Left ventricle myocardium inferior (tissue), 1 donor: ENCODE measurements at regions not wholly inside any gene's neighbourhood (a gene's known extent, or its start where the extent isn't known, plus 50 kb on each side); places are given as distances from the start of the nearest gene placed in this dataset.

Source experiments
- DNase-seq: peaks from one replicate; pipeline ENCODE4 v3.0.0-alpha.2; 2020
- H3K27ac ChIP-seq: fragments of 200-600 bp; replicated peaks from 2 replicates; pipeline ENCODE4 v1.8.0; 2021
- H3K27me3 ChIP-seq: fragments of 200-600 bp; 2 replicates; pipeline ENCODE4 v1.8.0; 2021; ENCODE audit warnings: low read depth
- H3K36me3 ChIP-seq: fragments of 200-600 bp; 2 replicates; pipeline ENCODE4 v1.8.0; 2021
- H3K4me1 ChIP-seq: fragments of 200-600 bp; 2 replicates; pipeline ENCODE4 v1.8.0; 2021
- H3K4me3 ChIP-seq: fragments of 200-600 bp; 2 replicates; pipeline ENCODE4 v1.8.0; 2021; ENCODE audit warnings: mild to moderate bottlenecking, moderate library complexity
- H3K9me3 ChIP-seq: fragments of 200-600 bp; replicated peaks from 2 replicates; pipeline ENCODE4 v1.8.0; 2021
- intact Hi-C: fragments of 100-400 bp; cut with micrococcal nuclease; formaldehyde crosslinking; loops from one replicate; pipeline ENCODE4 v1.11.0; 2022
- TF ChIP-seq, protein P1 (sequence below): fragments of 200-600 bp; IDR thresholded peaks from 2 replicates; pipeline ENCODE4 v1.8.0; 2021; ENCODE audit warnings: antibody characterized with exemption, mild to moderate bottlenecking, borderline replicate concordance
- donor health status: DM: no; HTN: yes; CAD: no; lungs with severe emphysema.

GRCh38 chr18:38459131-38459994 is 893.8 kb upstream of the CELF4 start:
- Histone ChIP-seq H3K4me3 (no peak overlapping the region), H3K4me1 (peaks cover 7% of the 10 kb centered on the region), H3K27ac (no peak overlapping the region), H3K27me3 (no peaks in the 10 kb centered on the region), H3K36me3 (no peaks in the 10 kb centered on the region), H3K9me3 (no peaks in the 10 kb centered on the region)
- DNase-seq = no peak
- TF ChIP-seq, protein P1, sequence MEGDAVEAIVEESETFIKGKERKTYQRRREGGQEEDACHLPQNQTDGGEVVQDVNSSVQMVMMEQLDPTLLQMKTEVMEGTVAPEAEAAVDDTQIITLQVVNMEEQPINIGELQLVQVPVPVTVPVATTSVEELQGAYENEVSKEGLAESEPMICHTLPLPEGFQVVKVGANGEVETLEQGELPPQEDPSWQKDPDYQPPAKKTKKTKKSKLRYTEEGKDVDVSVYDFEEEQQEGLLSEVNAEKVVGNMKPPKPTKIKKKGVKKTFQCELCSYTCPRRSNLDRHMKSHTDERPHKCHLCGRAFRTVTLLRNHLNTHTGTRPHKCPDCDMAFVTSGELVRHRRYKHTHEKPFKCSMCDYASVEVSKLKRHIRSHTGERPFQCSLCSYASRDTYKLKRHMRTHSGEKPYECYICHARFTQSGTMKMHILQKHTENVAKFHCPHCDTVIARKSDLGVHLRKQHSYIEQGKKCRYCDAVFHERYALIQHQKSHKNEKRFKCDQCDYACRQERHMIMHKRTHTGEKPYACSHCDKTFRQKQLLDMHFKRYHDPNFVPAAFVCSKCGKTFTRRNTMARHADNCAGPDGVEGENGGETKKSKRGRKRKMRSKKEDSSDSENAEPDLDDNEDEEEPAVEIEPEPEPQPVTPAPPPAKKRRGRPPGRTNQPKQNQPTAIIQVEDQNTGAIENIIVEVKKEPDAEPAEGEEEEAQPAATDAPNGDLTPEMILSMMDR = no peak
- intact Hi-C loops = no loop called here

- Histone ChIP-seq H3K4me3 (no peak overlapping the region), H3K4me1 (peaks cover 7% of the 10 kb centered on the region), H3K9me3 (no peaks in the 10 kb centered on the region), H3K27me3 (no peaks in the 10 kb centered on the region), H3K36me3 (no peaks in the 10 kb centered on the region), H3K27ac (no peak overlapping the region)
- DNase-seq = no peak
- TF ChIP-seq, protein P1 = no peak
- intact Hi-C loops = no loop called here
These were observed 893.1 kb upstream of the CELF4 start for GRCh38 chr18:38458698-38459097.

DNA sequence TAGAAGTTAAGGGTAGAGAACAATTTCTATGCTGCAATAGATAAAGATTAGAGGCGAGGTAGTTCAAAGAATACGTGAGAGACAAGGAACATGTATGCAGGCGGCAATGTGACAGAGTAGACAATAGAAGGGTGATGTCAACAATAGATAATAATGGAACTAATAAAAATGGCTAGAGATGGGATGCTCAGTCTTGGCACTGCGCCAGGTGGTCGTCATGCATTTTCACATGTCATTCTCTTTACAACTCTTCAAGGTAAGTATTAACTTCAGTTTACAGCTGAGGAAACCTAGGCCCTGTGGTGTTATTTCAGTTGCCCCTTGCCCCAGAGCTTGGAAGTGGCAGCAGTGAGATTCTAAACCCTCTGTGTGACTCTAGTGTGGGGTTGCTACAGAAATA is 890.7 kb upstream of the CELF4 start:
- intact Hi-C loops = no loop called here
- DNase-seq = no peak
- Histone ChIP-seq H3K9me3 (no peaks in the 10 kb centered on the region), H3K27ac (no peak overlapping the region), H3K4me3 (no peak overlapping the region), H3K4me1 (peaks cover 7% of the 10 kb centered on the region), H3K27me3 (no peaks in the 10 kb centered on the region), H3K36me3 (no peaks in the 10 kb centered on the region)
- TF ChIP-seq, protein P1 = no peak

- intact Hi-C loops = no loop called here
- no peak overlapping the region for H3K4me3 ChIP-seq
- no peaks in the 10 kb centered on the region for H3K27me3 ChIP-seq
- H3K4me1 ChIP-seq = peaks cover 7% of the 10 kb centered on the region
- DNase-seq = no peak
- no peaks in the 10 kb centered on the region for H3K9me3 ChIP-seq
- no peak overlapping the region for H3K27ac ChIP-seq
- H3K36me3 ChIP-seq = no peaks in the 10 kb centered on the region
- TF ChIP-seq, protein P1 = no peak
These were observed 889.3 kb upstream of the CELF4 start for GRCh38 chr18:38454764-38455469.

GRCh38 chr18:38453880-38454279 is 888.3 kb upstream of the CELF4 start:
- no peaks in the 10 kb centered on the region for H3K9me3 ChIP-seq
- no peak overlapping the region for H3K4me3 ChIP-seq
- no peak overlapping the region for H3K27ac ChIP-seq
- peaks cover 1% of the 10 kb centered on the region for H3K4me1 ChIP-seq
- DNase-seq = no peak
- intact Hi-C loops = no loop called here
- H3K36me3 ChIP-seq = no peaks in the 10 kb centered on the region
- TF ChIP-seq, protein P1 = no peak
- H3K27me3 ChIP-seq = no peaks in the 10 kb centered on the region
